K562 (cell line): ENCODE measurements at regions not wholly inside any gene's neighbourhood (a gene's known extent, or its start where the extent isn't known, plus 50 kb on each side); places are given as distances from the start of the nearest gene placed in this dataset.

ENCODE experiments used
- ATAC-seq: fragments of 200-7000 bp; cut with Tn5 transposase; 3 replicates; pipeline ENCODE4 v1.9.1; 2020; ENCODE audit warnings: moderate library complexity
- BruUV-seq: library from RNA; stranded (reverse); fragments of 400-500 nt; replicated peaks from 2 replicates; lab custom pipeline; 2021; lab: Mats Ljungman, UMichigan
- CTCF ChIA-PET: fragments of 300-600 bp; formaldehyde crosslinking; extraction: SDS; loops from one replicate; lab custom pipeline; 2021; ENCODE audit warnings: low intra/inter-chr PET ratio; lab: Yijun Ruan, JAX
- POLR2A ChIA-PET: fragments of 300-600, 350-650 bp; sonication (Branson Sonifier 250); formaldehyde crosslinking; extraction: SDS; loops from one replicate; lab custom pipeline; 2021; ENCODE audit warnings: antibody characterized with exemption, inconsistent platforms; lab: Yijun Ruan, JAX
- DNase-seq, 4 experiments: peaks; one replicate each; pipeline versions ENCODE4 v3.0.0 to v3.0.0-alpha.2; 2011 to 2018; ENCODE audit warnings: low spot score in 3 of 4, mixed read lengths in 3 of 4; ENCODE audit errors: extremely low read depth in 1 of 4
- FAIRE-seq: peaks from 2 replicates; lab custom pipeline; 2011; peaks lifted over from hg19 to GRCh38; lab: Jason Lieb, UNC
- H2AFZ ChIP-seq: 2 replicates; pipeline ENCODE4 v1.6.0; 2011; ENCODE audit warnings: low read depth, low read length, control low read depth, inconsistent platforms
- H3K27ac ChIP-seq: fragments of 200-600 bp; 3 replicates; pipeline ENCODE4 v1.8.0; 2011; ENCODE audit warnings: low read depth, mild to moderate bottlenecking, control low read depth, inconsistent platforms, low read length, moderate library complexity, mixed read lengths; ENCODE audit errors: extremely low read depth
- H3K27me3 ChIP-seq, 2 experiments: fragments of 300-600 bp in 1 of 2; 2 replicates in 1 of 2; 3 replicates in 1 of 2; pipeline versions ENCODE4 v1.6.0 to v1.8.0; 2011; ENCODE audit warnings: inconsistent platforms in 2 of 2, low read length in 2 of 2, mild to moderate bottlenecking in 1 of 2, mixed read lengths in 1 of 2, moderate library complexity in 1 of 2; ENCODE audit not compliant: control insufficient read depth in 2 of 2, insufficient read depth in 2 of 2
- H3K36me3 ChIP-seq: fragments of 300-600 bp; 3 replicates; pipeline ENCODE4 v1.8.0; 2011; ENCODE audit warnings: mild to moderate bottlenecking, low read length, inconsistent platforms; ENCODE audit not compliant: control insufficient read depth, insufficient read depth
- H3K4me1 ChIP-seq, 2 experiments: fragments of 200-600 bp in 1 of 2; replicated peaks in 1 of 2; 2 replicates in 1 of 2; 3 replicates in 1 of 2; pipeline versions ENCODE4 v1.5.1 to v1.8.0; 2011; ENCODE audit warnings: inconsistent platforms in 2 of 2, low read length in 2 of 2, mild to moderate bottlenecking in 1 of 2, mixed read lengths in 1 of 2, moderate library complexity in 1 of 2; ENCODE audit not compliant: control insufficient read depth in 2 of 2, insufficient read depth in 2 of 2
- H3K4me2 ChIP-seq: 2 replicates; pipeline ENCODE4 v1.6.1; 2011; ENCODE audit warnings: low read length, control low read depth, inconsistent platforms, mixed read lengths; ENCODE audit not compliant: insufficient read depth
- H3K4me3 ChIP-seq: fragments of 200-600 bp; sonication (generic), shearing (Covaris generic); 2 replicates; pipeline ENCODE4 v1.5.1; 2016; ENCODE audit warnings: control low read depth, inconsistent platforms
- H3K79me2 ChIP-seq: fragments of 200-600 bp; 3 replicates; pipeline ENCODE4 v1.8.0; 2011; ENCODE audit warnings: low read length, inconsistent platforms; ENCODE audit not compliant: control insufficient read depth, insufficient read depth
- H3K9ac ChIP-seq, 2 experiments: 2 replicates each; pipeline versions ENCODE4 v1.6.0 to v1.6.1; 2011; ENCODE audit warnings: low read depth in 2 of 2, low read length in 2 of 2, control low read depth in 1 of 2, inconsistent platforms in 1 of 2, mild to moderate bottlenecking in 1 of 2, mixed read lengths in 1 of 2; ENCODE audit not compliant: insufficient read depth in 1 of 2
- H3K9me1 ChIP-seq: one replicate; pipeline ENCODE4 v1.6.0; 2011; ENCODE audit warnings: inconsistent platforms, mild to moderate bottlenecking, low read length, moderate library complexity; ENCODE audit not compliant: control insufficient read depth, insufficient read depth
- H3K9me3 ChIP-seq: replicated peaks from 2 replicates; pipeline ENCODE4 v1.5.1; 2011; ENCODE audit warnings: low read depth, low read length, inconsistent platforms; ENCODE audit not compliant: control insufficient read depth, insufficient read depth
- H4K20me1 ChIP-seq: replicated peaks from 2 replicates; pipeline ENCODE4 v1.6.1; 2011; ENCODE audit warnings: low read length, inconsistent platforms, mixed read lengths; ENCODE audit not compliant: control insufficient read depth, insufficient read depth
- BRCA1 ChIP-seq, 2 experiments: fragments of 450-650 bp in 1 of 2; sonication (generic) in 1 of 2; formaldehyde crosslinking in 1 of 2; IDR thresholded peaks; 2 replicates each; pipeline versions ENCODE4 v1.5.0 to v1.6.1; 2017 to 2020; ENCODE audit warnings: mild to moderate bottlenecking in 1 of 2, missing genetic modification reagents in 1 of 2
- ETS2 ChIP-seq: IDR thresholded peaks from 2 replicates; pipeline ENCODE4 v1.6.1; 2016; ENCODE audit warnings: borderline replicate concordance, missing genetic modification characterization, mild to moderate bottlenecking, moderate library complexity, missing compliant biosample characterization; ENCODE audit not compliant: poor library complexity, severe bottlenecking
- FOXK1 ChIP-seq: sonication (generic); formaldehyde crosslinking; IDR thresholded peaks from 2 replicates; pipeline ENCODE4 v1.8.0; 2022; ENCODE audit warnings: missing genetic modification reagents, mild to moderate bottlenecking, borderline replicate concordance
- MYNN ChIP-seq, 2 experiments: sonication (generic); formaldehyde crosslinking in 1 of 2; IDR thresholded peaks; 2 replicates each; pipeline versions ENCODE4 v1.5.0 to v1.6.1; 2016 to 2020; ENCODE audit warnings: antibody characterized with exemption in 1 of 2, missing genetic modification reagents in 1 of 2
- NBN ChIP-seq: fragments of 450-650 bp; IDR thresholded peaks from 2 replicates; pipeline ENCODE4 v1.6.1; 2016; ENCODE audit warnings: low read depth, mild to moderate bottlenecking
- PTBP1 ChIP-seq: fragments of 200-400 bp; formaldehyde crosslinking; IDR thresholded peaks from 2 replicates; pipeline ENCODE4 v1.6.1; 2017; ENCODE audit warnings: low read depth, low read length
- RUNX1 ChIP-seq: sonication (generic); IDR thresholded peaks from 2 replicates; pipeline ENCODE4 v1.6.1; 2016; ENCODE audit warnings: antibody characterized with exemption, low read depth
- SMAD4 ChIP-seq: fragments of 250-450 bp; sonication (Bioruptor Pico); conservative IDR thresholded peaks from 2 replicates; pipeline ENCODE4 v1.8.0; 2021; ENCODE audit warnings: inconsistent platforms, mild to moderate bottlenecking, moderate library complexity
- YY1 ChIP-seq, 3 experiments: IDR thresholded peaks; 2 replicates each; pipeline ENCODE4 v1.6.1; 2011; ENCODE audit warnings: low read length in 2 of 3, mild to moderate bottlenecking in 2 of 3, moderate library complexity in 2 of 3, borderline replicate concordance in 1 of 3, control low read depth in 1 of 3, low read depth in 1 of 3; ENCODE audit not compliant: insufficient read depth in 3 of 3, insufficient replicate concordance in 2 of 3, control insufficient read depth in 1 of 3, insufficient read length in 1 of 3; ENCODE audit errors: extremely low read depth in 1 of 3
- ZNF764 ChIP-seq: fragments of 250-450 bp; sonication (Bioruptor Pico); IDR thresholded peaks from 2 replicates; pipeline ENCODE4 v1.4.0; 2020; ENCODE audit warnings: low read depth, mild to moderate bottlenecking, moderate library complexity
- in situ Hi-C: fragments of 300-500 bp; cut with MboI; formaldehyde crosslinking; loops from 4 replicates; pipeline ENCODE4 v1.15.0; 2018; ENCODE audit warnings: inconsistent platforms, mixed read lengths
- intact Hi-C: fragments of 100-400 bp; cut with micrococcal nuclease; formaldehyde crosslinking; loops from 2 replicates; pipeline ENCODE4 v1.14.2; 2022
- TF ChIP-seq, protein P1 (sequence below): sonication (generic); formaldehyde crosslinking; IDR thresholded peaks from 2 replicates; pipeline ENCODE4 v1.8.1; 2023; ENCODE audit warnings: mild to moderate bottlenecking, missing genetic modification reagents

DNA sequence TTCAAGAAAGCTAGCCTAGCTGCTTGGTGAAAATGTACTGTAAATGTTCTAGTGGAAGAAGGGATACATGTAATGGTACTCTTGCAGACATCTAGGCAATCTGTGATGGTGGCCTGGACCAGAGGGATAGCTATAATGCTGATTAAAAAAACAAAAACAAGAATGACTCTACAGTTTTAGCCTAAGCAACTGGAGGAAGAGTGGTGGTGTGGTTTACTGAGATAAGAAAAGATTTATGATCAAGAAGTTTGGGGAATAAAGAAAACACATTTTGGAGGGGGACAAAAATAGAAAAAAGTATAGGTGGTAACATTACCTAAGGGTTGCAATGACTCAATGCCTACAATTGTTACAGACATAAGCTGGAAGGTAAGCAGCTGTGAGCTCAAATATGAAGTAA is 1080.7 kb upstream of the CELF4 start:
- no peak for ATAC-seq
- Histone ChIP-seq H4K20me1 (no peaks in the 10 kb centered on the region), H3K4me3 (no peak overlapping the region), H3K4me1 (no peaks in the 10 kb centered on the region), H3K9me1 (no peaks in the 10 kb centered on the region), H3K9me3 (no peaks in the 10 kb centered on the region; the same call in 1 of the 2 replicates), H3K27ac (no peak overlapping the region), H3K27me3 (no peaks in the 10 kb centered on the region), H3K9ac (no peak overlapping the region), H2AFZ (no peak overlapping the region), H3K36me3 (no peaks in the 10 kb centered on the region), H3K4me2 (no peak overlapping the region), H3K79me2 (no peaks in the 10 kb centered on the region)
- POLR2A ChIA-PET = no interaction called here
- in situ Hi-C loops (no loop called here), intact Hi-C loops (no loop called here)
- TF ChIP-seq MYNN (IDR thresholded peaks at IDR 0.05) = no peak
- no peak for TF ChIP-seq MYNN (CRISPR knock-in tag; IDR thresholded peaks at IDR 0.05)
- no peak for TF ChIP-seq ETS2 (tag)
- TF ChIP-seq PTBP1 = no peak
- no peak for TF ChIP-seq SMAD4 (CRISPR knock-in tag)
- no peak for TF ChIP-seq NBN
- no peak for TF ChIP-seq YY1 (IDR thresholded peaks at IDR 0.05; ENCODE audit: borderline replicate concordance in 1 of 3, control insufficient read depth in 1 of 3, extremely low read depth in 1 of 3, insufficient read depth in 3 of 3, insufficient read length in 1 of 3, insufficient replicate concordance in 2 of 3, low read depth in 1 of 3, low read length in 2 of 3)
- TF ChIP-seq RUNX1 = no peak
- no peak for TF ChIP-seq ZNF764
- TF ChIP-seq, protein P1, sequence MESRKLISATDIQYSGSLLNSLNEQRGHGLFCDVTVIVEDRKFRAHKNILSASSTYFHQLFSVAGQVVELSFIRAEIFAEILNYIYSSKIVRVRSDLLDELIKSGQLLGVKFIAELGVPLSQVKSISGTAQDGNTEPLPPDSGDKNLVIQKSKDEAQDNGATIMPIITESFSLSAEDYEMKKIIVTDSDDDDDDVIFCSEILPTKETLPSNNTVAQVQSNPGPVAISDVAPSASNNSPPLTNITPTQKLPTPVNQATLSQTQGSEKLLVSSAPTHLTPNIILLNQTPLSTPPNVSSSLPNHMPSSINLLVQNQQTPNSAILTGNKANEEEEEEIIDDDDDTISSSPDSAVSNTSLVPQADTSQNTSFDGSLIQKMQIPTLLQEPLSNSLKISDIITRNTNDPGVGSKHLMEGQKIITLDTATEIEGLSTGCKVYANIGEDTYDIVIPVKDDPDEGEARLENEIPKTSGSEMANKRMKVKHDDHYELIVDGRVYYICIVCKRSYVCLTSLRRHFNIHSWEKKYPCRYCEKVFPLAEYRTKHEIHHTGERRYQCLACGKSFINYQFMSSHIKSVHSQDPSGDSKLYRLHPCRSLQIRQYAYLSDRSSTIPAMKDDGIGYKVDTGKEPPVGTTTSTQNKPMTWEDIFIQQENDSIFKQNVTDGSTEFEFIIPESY = no peak
- no peak for TF ChIP-seq BRCA1 (IDR thresholded peaks at IDR 0.05)
- no peak for TF ChIP-seq BRCA1 (CRISPR knock-in tag; IDR thresholded peaks at IDR 0.05)
- TF ChIP-seq FOXK1 (CRISPR knock-in tag) = no peak
- FAIRE-seq = no peak
- DNase-seq = no peak
- CTCF ChIA-PET = no interaction called here
- BruUV-seq = no TSS peak
